ENCODE measurements at regions not wholly inside any gene's neighbourhood (a gene's known extent, or its start where the extent isn't known, plus 50 kb on each side); places are given as distances from the start of the nearest gene placed in this dataset.

- TF ChIP-seq CTCF (IDR thresholded peaks at IDR 0.05; ENCODE audit: insufficient read depth, missing control alignments), result no peak
- no peak for FAIRE-seq
- no peak for DNase-seq (ENCODE audit: insufficient read length, low spot score)
Observed at GRCh38 chr13:23514076-23514475, 56.1 kb upstream of the TNFRSF19 start.

- no peak for FAIRE-seq
- DNase-seq (ENCODE audit: insufficient read length, low spot score), result no peak
- no peak for TF ChIP-seq CTCF (IDR thresholded peaks at IDR 0.05; ENCODE audit: insufficient read depth, missing control alignments)
Observed at GRCh38 chr13:23515116-23515515, 55.1 kb upstream of the TNFRSF19 start.

DNA sequence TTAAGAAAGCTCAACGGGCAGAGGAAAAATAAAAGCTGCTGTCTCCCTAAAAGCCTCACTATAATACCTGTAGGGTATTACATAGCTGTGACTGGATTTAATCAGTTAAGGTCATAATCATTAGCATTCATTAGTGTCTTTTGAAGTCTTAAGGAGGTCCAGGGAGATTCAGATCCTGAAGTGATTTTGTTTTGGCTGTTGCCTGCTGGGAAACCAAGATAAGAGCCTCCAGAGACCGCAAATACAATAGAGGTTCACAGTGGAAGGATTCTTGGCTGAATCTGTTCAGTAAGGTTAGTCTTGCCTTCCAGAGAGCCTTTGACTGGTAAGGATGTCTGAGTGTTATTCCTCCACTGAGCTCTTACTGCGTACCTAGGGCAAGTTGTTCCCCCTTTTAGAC is 54.0 kb upstream of the TNFRSF19 start:
- FAIRE-seq, result no peak
- DNase-seq (ENCODE audit: insufficient read length, low spot score), result no peak
- TF ChIP-seq CTCF (IDR thresholded peaks at IDR 0.05; ENCODE audit: insufficient read depth, missing control alignments), result no peak

GRCh38 chr13:23516702-23517101 is 53.5 kb upstream of the TNFRSF19 start:
- no peak for FAIRE-seq
- no peak for TF ChIP-seq CTCF (IDR thresholded peaks at IDR 0.05; ENCODE audit: insufficient read depth, missing control alignments)
- no peak for DNase-seq (ENCODE audit: insufficient read length, low spot score)

DNA sequence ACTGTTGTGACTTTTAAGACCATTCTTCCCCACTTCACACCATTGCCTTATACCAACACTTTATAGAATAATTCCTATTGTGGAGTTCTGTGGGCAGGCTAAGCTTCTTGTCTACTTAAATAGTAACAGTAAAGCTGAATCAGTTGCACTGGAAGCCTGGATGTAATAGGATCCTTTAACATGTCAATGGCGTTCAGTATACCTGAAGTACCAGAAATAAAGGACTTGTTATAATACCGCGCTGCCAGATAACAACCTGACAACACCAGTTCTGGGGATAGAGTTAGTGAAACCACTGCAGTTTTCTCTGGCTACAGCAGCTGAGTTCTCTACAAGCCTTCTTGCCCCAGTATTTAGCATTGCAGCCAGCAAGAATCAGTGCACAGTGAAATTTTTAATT is 52.0 kb upstream of the TNFRSF19 start:
- FAIRE-seq (no peak), DNase-seq (ENCODE audit: insufficient read length, low spot score) (no peak)
- TF ChIP-seq CTCF (IDR thresholded peaks at IDR 0.05; ENCODE audit: insufficient read depth, missing control alignments), result no peak
